Trophoblast cell (in vitro differentiated cells and primary cell): ENCODE measurements at regions not wholly inside any gene's neighbourhood (a gene's known extent, or its start where the extent isn't known, plus 50 kb on each side); places are given as distances from the start of the nearest gene placed in this dataset.

Source experiments
- DNase-seq, 2 donors: peaks; one replicate each; pipeline ENCODE4 v3.0.0-alpha.2; 2016
- H2AFZ ChIP-seq: 2 replicates; pipeline ENCODE4 v1.6.1; 2013; ENCODE audit warnings: low read length, moderate library complexity, mild to moderate bottlenecking; ENCODE audit not compliant: insufficient read depth, poor library complexity
- H2AK5ac ChIP-seq: 2 replicates; pipeline ENCODE4 v1.6.1; 2013; ENCODE audit warnings: mild to moderate bottlenecking, low read length
- H2BK120ac ChIP-seq: 2 replicates; pipeline ENCODE4 v1.6.1; 2013; ENCODE audit warnings: low read length, mild to moderate bottlenecking, moderate library complexity; ENCODE audit not compliant: insufficient read depth, poor library complexity
- H2BK12ac ChIP-seq: 2 replicates; pipeline ENCODE4 v1.6.1; 2013; ENCODE audit warnings: mild to moderate bottlenecking, low read length, moderate library complexity
- H2BK5ac ChIP-seq: 2 replicates; pipeline ENCODE4 v1.6.1; 2013; ENCODE audit warnings: low read length, low read depth, moderate library complexity, mild to moderate bottlenecking; ENCODE audit not compliant: poor library complexity
- H3K14ac ChIP-seq: 2 replicates; pipeline ENCODE4 v1.6.1; 2013; ENCODE audit warnings: mild to moderate bottlenecking, low read length
- H3K18ac ChIP-seq: 2 replicates; pipeline ENCODE4 v1.6.1; 2013; ENCODE audit warnings: mild to moderate bottlenecking, low read length
- H3K23ac ChIP-seq: 2 replicates; pipeline ENCODE4 v1.6.1; 2013; ENCODE audit warnings: low read length
- H3K27ac ChIP-seq: 2 replicates; pipeline ENCODE4 v1.5.1; 2013; ENCODE audit warnings: low read depth, mild to moderate bottlenecking, inconsistent platforms, low read length, moderate library complexity
- H3K27me3 ChIP-seq: 2 replicates; pipeline ENCODE4 v1.6.1; 2013; ENCODE audit warnings: inconsistent platforms, mild to moderate bottlenecking, low read length, moderate library complexity; ENCODE audit not compliant: insufficient read depth
- H3K36me3 ChIP-seq, 2 experiments: 1 replicate in 1 of 2; 2 replicates in 1 of 2; pipeline ENCODE4 v1.6.1; 2013; ENCODE audit warnings: low read length in 2 of 2, mild to moderate bottlenecking in 2 of 2, moderate library complexity in 1 of 2; ENCODE audit not compliant: insufficient read depth in 2 of 2, control insufficient read depth in 1 of 2
- H3K4ac ChIP-seq: 2 replicates; pipeline ENCODE4 v1.6.1; 2013; ENCODE audit warnings: low read depth, mild to moderate bottlenecking, low read length, moderate library complexity
- H3K4me1 ChIP-seq, 2 experiments: 1 replicate in 1 of 2; 2 replicates in 1 of 2; pipeline ENCODE4 v1.6.1; 2013; ENCODE audit warnings: low read length in 2 of 2, mild to moderate bottlenecking in 2 of 2, moderate library complexity in 1 of 2; ENCODE audit not compliant: insufficient read depth in 2 of 2, control insufficient read depth in 1 of 2
- H3K4me2 ChIP-seq: 2 replicates; pipeline ENCODE4 v1.6.1; 2013; ENCODE audit warnings: inconsistent platforms, mild to moderate bottlenecking, low read length, moderate library complexity
- H3K4me3 ChIP-seq: 2 replicates; pipeline ENCODE4 v1.5.1; 2013; ENCODE audit warnings: mild to moderate bottlenecking, low read depth, low read length, inconsistent platforms
- H3K79me1 ChIP-seq: one replicate; pipeline ENCODE4 v1.6.1; 2013; ENCODE audit warnings: low read length
- H3K79me2 ChIP-seq: 2 replicates; pipeline ENCODE4 v1.6.1; 2013; ENCODE audit warnings: low read length, mild to moderate bottlenecking; ENCODE audit not compliant: control insufficient read depth, insufficient read depth, poor library complexity
- H3K9ac ChIP-seq: 2 replicates; pipeline ENCODE4 v1.6.1; 2013; ENCODE audit warnings: mild to moderate bottlenecking, low read length
- H3K9me3 ChIP-seq: 2 replicates; pipeline ENCODE4 v1.6.1; 2013; ENCODE audit warnings: low read depth, mild to moderate bottlenecking, control low read depth, inconsistent platforms, low read length; ENCODE audit not compliant: insufficient read depth
- H4K12ac ChIP-seq: 2 replicates; pipeline ENCODE4 v1.6.1; 2013; ENCODE audit warnings: low read depth, mild to moderate bottlenecking, low read length, moderate library complexity
- H4K8ac ChIP-seq: 2 replicates; pipeline ENCODE4 v1.6.1; 2013; ENCODE audit warnings: low read depth, mild to moderate bottlenecking, low read length, moderate library complexity
- H4K91ac ChIP-seq: one replicate; pipeline ENCODE4 v1.6.1; 2013; ENCODE audit warnings: low read depth, mild to moderate bottlenecking, low read length, moderate library complexity
- WGBS: extraction: QIAGEN DNeasy Blood & Tissue Kit; methylation state at CpG from one replicate; pipeline ENCODE4 v1.1.7; 2013; ENCODE audit warnings: missing lambda C conversion rate; ENCODE audit not compliant: insufficient read length, insufficient coverage; ENCODE audit errors: extremely low coverage; 5-methylcytosine and 5-hydroxymethylcytosine counted together

- Histone ChIP-seq H3K27me3 (no peaks in the 10 kb centered on the region), H2BK120ac (no peak overlapping the region), H3K14ac (no peak overlapping the region), H2BK5ac (no peak overlapping the region), H3K4me2 (no peak overlapping the region), H3K79me1 (peaks cover 3% of the 10 kb centered on the region), H3K23ac (no peak overlapping the region), H3K4me1 (peaks cover 0 to 4% of the 10 kb centered on the region in 2 experiments), H4K8ac (no peak overlapping the region), H2AK5ac (no peak overlapping the region), H4K91ac (no peak overlapping the region), H3K4ac (no peak overlapping the region), H3K4me3 (no peak overlapping the region), H3K36me3 (no peaks in the 10 kb centered on the region), H3K27ac (no peak overlapping the region), H2BK12ac (no peak overlapping the region), H4K12ac (no peak overlapping the region), H3K79me2 (no peaks in the 10 kb centered on the region), H3K9me3 (no peaks in the 10 kb centered on the region), H3K9ac (no peak overlapping the region), H3K18ac (no peak overlapping the region), H2AFZ (no peak overlapping the region)
- no CpG with 5 or more reads among the region's 1 CpG for WGBS
- no peak for DNase-seq
Measured at GRCh38 chr4:128582427-128582870, 227.1 kb upstream of the JADE1 start.

GRCh38 chr4:128579154-128579853 is 230.2 kb upstream of the JADE1 start:
- H3K4me2 ChIP-seq: no peak overlapping the region
- H3K79me2 ChIP-seq: no peaks in the 10 kb centered on the region
- no peak for DNase-seq
- H3K9me3 ChIP-seq: no peaks in the 10 kb centered on the region
- H2BK5ac ChIP-seq: no peak overlapping the region
- H3K18ac ChIP-seq: no peak overlapping the region
- no peak overlapping the region for H3K27ac ChIP-seq
- no peak overlapping the region for H2BK120ac ChIP-seq
- H3K14ac ChIP-seq: no peak overlapping the region
- no peaks in the 10 kb centered on the region for H3K27me3 ChIP-seq
- H3K4me1 ChIP-seq: peaks cover 0 to under 1% of the 10 kb centered on the region in 2 experiments
- no peak overlapping the region for H4K91ac ChIP-seq
- H2AFZ ChIP-seq: no peak overlapping the region
- H3K23ac ChIP-seq: no peak overlapping the region
- H3K9ac ChIP-seq: no peak overlapping the region
- no peak overlapping the region for H2BK12ac ChIP-seq
- H2AK5ac ChIP-seq: no peak overlapping the region
- no peak overlapping the region for H3K4ac ChIP-seq
- H3K79me1 ChIP-seq: peaks cover 4% of the 10 kb centered on the region
- no peak overlapping the region for H4K8ac ChIP-seq
- WGBS: no CpG with 5 or more reads among the region's 5 CpGs
- no peak overlapping the region for H3K4me3 ChIP-seq
- no peaks in the 10 kb centered on the region for H3K36me3 ChIP-seq
- no peak overlapping the region for H4K12ac ChIP-seq

GRCh38 chr4:128574706-128575105 is 234.8 kb upstream of the JADE1 start:
- Histone ChIP-seq H3K79me1 (peaks cover 18% of the 10 kb centered on the region), H3K23ac (no peak overlapping the region), H3K36me3 (no peaks in the 10 kb centered on the region), H2AFZ (no peak overlapping the region), H3K27ac (no peak overlapping the region), H3K9me3 (no peaks in the 10 kb centered on the region), H3K14ac (no peak overlapping the region), H2BK120ac (no peak overlapping the region), H3K4me2 (no peak overlapping the region), H4K12ac (no peak overlapping the region), H3K79me2 (peaks cover 2% of the 10 kb centered on the region), H2BK12ac (no peak overlapping the region), H3K27me3 (no peaks in the 10 kb centered on the region), H2AK5ac (no peak overlapping the region), H3K4ac (no peak overlapping the region), H3K18ac (no peak overlapping the region), H3K4me1 (peaks cover 6 to 12% of the 10 kb centered on the region in 2 experiments), H2BK5ac (no peak overlapping the region), H3K9ac (no peak overlapping the region), H3K4me3 (no peak overlapping the region), H4K91ac (no peak overlapping the region), H4K8ac (no peak overlapping the region)
- WGBS: no CpG with 5 or more reads among the region's 3 CpGs
- DNase-seq: peak; percentile 49 to 64

GRCh38 chr4:128573781-128574508 is 235.6 kb upstream of the JADE1 start:
- H2BK12ac ChIP-seq: no peak overlapping the region
- no peak overlapping the region for H3K14ac ChIP-seq
- no peak overlapping the region for H4K91ac ChIP-seq
- no peak overlapping the region for H4K8ac ChIP-seq
- no peaks in the 10 kb centered on the region for H3K27me3 ChIP-seq
- no peak overlapping the region for H3K4me2 ChIP-seq
- H2AK5ac ChIP-seq: no peak overlapping the region
- no peak overlapping the region for H3K18ac ChIP-seq
- H3K23ac ChIP-seq: no peak overlapping the region
- peaks cover 6 to 12% of the 10 kb centered on the region in 2 experiments for H3K4me1 ChIP-seq
- no peak overlapping the region for H3K4me3 ChIP-seq
- H3K9me3 ChIP-seq: no peaks in the 10 kb centered on the region
- H3K79me1 ChIP-seq: peaks cover 19% of the 10 kb centered on the region
- peaks cover 2% of the 10 kb centered on the region for H3K79me2 ChIP-seq
- H3K4ac ChIP-seq: no peak overlapping the region
- H2AFZ ChIP-seq: no peak overlapping the region
- no peak overlapping the region for H2BK120ac ChIP-seq
- H3K36me3 ChIP-seq: no peaks in the 10 kb centered on the region
- H3K27ac ChIP-seq: peak overlapping the region; percentile 85
- WGBS: no CpG with 5 or more reads among the region's 4 CpGs
- no peak overlapping the region for H3K9ac ChIP-seq
- H4K12ac ChIP-seq: no peak overlapping the region
- DNase-seq: peak; percentile 58 to 78
- no peak overlapping the region for H2BK5ac ChIP-seq
